Tibial nerve (tissue), 4 donors: ENCODE measurements at regions not wholly inside any gene's neighbourhood (a gene's known extent, or its start where the extent isn't known, plus 50 kb on each side); places are given as distances from the start of the nearest gene placed in this dataset.

Experiments
- EP300 ChIP-seq, 2 donors: sonication (generic); formaldehyde crosslinking; IDR thresholded peaks; one replicate each; pipeline ENCODE4 v1.6.1; 2017; ENCODE audit warnings: antibody characterized with exemption in 2 of 2, mild to moderate bottlenecking in 1 of 2
- POLR2A ChIP-seq, 2 donors: fragments of 450-650 bp; IDR thresholded peaks; one replicate each; pipeline ENCODE4 v1.6.1; 2017; ENCODE audit warnings: antibody characterized with exemption in 2 of 2, mild to moderate bottlenecking in 2 of 2, moderate library complexity in 2 of 2
- TF ChIP-seq, protein P1 (sequence below), 5 experiments: fragments of 200-600 bp in 3 of 5; fragments of 450-650 bp in 2 of 5; sonication (generic) in 3 of 5; IDR thresholded peaks; one replicate each; pipeline ENCODE4 v1.5.1; 2016 to 2019; ENCODE audit warnings: antibody characterized with exemption in 5 of 5, mild to moderate bottlenecking in 3 of 5, moderate library complexity in 2 of 5

DNA sequence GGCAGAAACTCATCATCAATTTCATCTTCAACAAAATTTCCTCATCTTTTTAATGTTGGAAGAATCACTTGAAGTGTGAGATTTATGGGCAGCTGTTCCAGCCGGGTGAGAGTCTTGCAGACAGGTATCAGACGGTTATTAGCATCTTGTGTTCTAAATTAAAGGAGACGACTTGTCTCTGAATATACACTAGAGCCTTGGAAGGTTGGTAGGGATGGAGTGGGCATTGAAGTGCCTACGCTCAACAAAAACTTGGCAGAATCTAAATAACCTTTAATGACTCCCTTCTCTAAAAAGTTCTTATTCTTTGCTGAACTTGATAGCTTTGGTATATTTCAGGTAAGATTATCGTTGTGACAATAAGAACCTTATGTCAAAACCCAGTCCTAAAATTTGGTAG, 111.5 kb upstream of the MAGI3 start:
- TF ChIP-seq, protein P1, sequence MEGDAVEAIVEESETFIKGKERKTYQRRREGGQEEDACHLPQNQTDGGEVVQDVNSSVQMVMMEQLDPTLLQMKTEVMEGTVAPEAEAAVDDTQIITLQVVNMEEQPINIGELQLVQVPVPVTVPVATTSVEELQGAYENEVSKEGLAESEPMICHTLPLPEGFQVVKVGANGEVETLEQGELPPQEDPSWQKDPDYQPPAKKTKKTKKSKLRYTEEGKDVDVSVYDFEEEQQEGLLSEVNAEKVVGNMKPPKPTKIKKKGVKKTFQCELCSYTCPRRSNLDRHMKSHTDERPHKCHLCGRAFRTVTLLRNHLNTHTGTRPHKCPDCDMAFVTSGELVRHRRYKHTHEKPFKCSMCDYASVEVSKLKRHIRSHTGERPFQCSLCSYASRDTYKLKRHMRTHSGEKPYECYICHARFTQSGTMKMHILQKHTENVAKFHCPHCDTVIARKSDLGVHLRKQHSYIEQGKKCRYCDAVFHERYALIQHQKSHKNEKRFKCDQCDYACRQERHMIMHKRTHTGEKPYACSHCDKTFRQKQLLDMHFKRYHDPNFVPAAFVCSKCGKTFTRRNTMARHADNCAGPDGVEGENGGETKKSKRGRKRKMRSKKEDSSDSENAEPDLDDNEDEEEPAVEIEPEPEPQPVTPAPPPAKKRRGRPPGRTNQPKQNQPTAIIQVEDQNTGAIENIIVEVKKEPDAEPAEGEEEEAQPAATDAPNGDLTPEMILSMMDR (IDR thresholded peaks at IDR 0.05): no peak
- TF ChIP-seq POLR2A (IDR thresholded peaks at IDR 0.05): no peak
- no peak for TF ChIP-seq EP300 (IDR thresholded peaks at IDR 0.05)
